A673 (cell line): ENCODE measurements at regions not wholly inside any gene's neighbourhood (a gene's known extent, or its start where the extent isn't known, plus 50 kb on each side); places are given as distances from the start of the nearest gene placed in this dataset.

ENCODE experiments used
- BruUV-seq: library from RNA; stranded (reverse); fragments of 400-500 nt; replicated peaks from 2 replicates; lab custom pipeline; 2021; lab: Mats Ljungman, UMichigan
- CTCF ChIA-PET: fragments of 300-600 bp; sonication (Branson Sonifier 250); formaldehyde crosslinking; loops from one replicate; lab custom pipeline; 2022; ENCODE audit warnings: antibody characterized with exemption; lab: Charles Lee
- POLR2A ChIA-PET: fragments of 300-600 bp; sonication (Branson Sonifier 250); formaldehyde crosslinking; loops from one replicate; lab custom pipeline; 2022; ENCODE audit warnings: antibody characterized with exemption; ENCODE audit not compliant: low non-redundant PET; lab: Charles Lee
- DNase-seq: peaks from one replicate; pipeline ENCODE4 v3.0.0-alpha.2; 2015; ENCODE audit warnings: low spot score
- H3K27ac ChIP-seq: fragments of 200-600 bp; sonication (generic); 2 replicates; pipeline ENCODE4 v1.5.1; 2016; ENCODE audit warnings: mixed run types, low read depth, mild to moderate bottlenecking, mixed read lengths, antibody characterized with exemption, low read length; ENCODE audit not compliant: poor library complexity, severe bottlenecking
- H3K27me3 ChIP-seq: fragments of 200-600 bp; sonication (generic); replicated peaks from 2 replicates; pipeline ENCODE4 v1.6.1; 2017; ENCODE audit warnings: mixed run types, low read depth, mild to moderate bottlenecking, mixed read lengths, antibody characterized with exemption, low read length; ENCODE audit not compliant: insufficient read depth, poor library complexity
- H3K36me3 ChIP-seq: fragments of 200-600 bp; sonication (generic); 2 replicates; pipeline ENCODE4 v1.6.1; 2016; ENCODE audit warnings: mixed run types, mild to moderate bottlenecking, mixed read lengths, antibody characterized with exemption, low read length; ENCODE audit not compliant: insufficient read depth, poor library complexity, severe bottlenecking
- H3K4me1 ChIP-seq: fragments of 200-600 bp; sonication (generic); 2 replicates; pipeline ENCODE4 v1.6.1; 2017; ENCODE audit warnings: mixed run types, mild to moderate bottlenecking, mixed read lengths, antibody characterized with exemption, low read length; ENCODE audit not compliant: insufficient read depth, poor library complexity, severe bottlenecking
- H3K4me3 ChIP-seq: fragments of 200-600 bp; sonication (generic); 2 replicates; pipeline ENCODE4 v1.5.1; 2016; ENCODE audit warnings: low read depth, mixed run types, mild to moderate bottlenecking, mixed read lengths, low read length; ENCODE audit not compliant: poor library complexity, severe bottlenecking
- H3K9me3 ChIP-seq: fragments of 200-600 bp; sonication (generic); 2 replicates; pipeline ENCODE4 v1.6.1; 2016; ENCODE audit warnings: mixed run types, low read depth, mild to moderate bottlenecking, mixed read lengths, antibody characterized with exemption, low read length; ENCODE audit not compliant: poor library complexity, severe bottlenecking
- EZH2 ChIP-seq: fragments of 200-600 bp; sonication (generic); IDR thresholded peaks from 2 replicates; pipeline ENCODE4 v1.6.1; 2017; ENCODE audit warnings: borderline replicate concordance, low read depth, mild to moderate bottlenecking, mixed read lengths, antibody characterized with exemption, low read length; ENCODE audit not compliant: poor library complexity, severe bottlenecking
- intact Hi-C: fragments of 100-400 bp; cut with micrococcal nuclease; formaldehyde crosslinking; loops from one replicate; pipeline ENCODE4 v1.10.0; 2022; ENCODE audit not compliant: unreplicated experiment
- TF ChIP-seq, protein P1 (sequence below): fragments of 300-800, 200-600 bp; sonication (generic); conservative IDR thresholded peaks from 2 replicates; pipeline ENCODE4 v1.5.1; 2017; ENCODE audit warnings: low read depth, mild to moderate bottlenecking, antibody characterized with exemption, low read length, moderate library complexity, mixed read lengths

- peaks cover 27% of the 10 kb centered on the region for H3K27me3 ChIP-seq
- ChIA-PET POLR2A (no interaction called here), CTCF (no interaction called here)
- H3K36me3 ChIP-seq = no peaks in the 10 kb centered on the region
- no peak for DNase-seq
- H3K9me3 ChIP-seq = no peaks in the 10 kb centered on the region
- intact Hi-C loops = no loop called here
- H3K4me3 ChIP-seq = no peak overlapping the region
- no peak overlapping the region for H3K27ac ChIP-seq
- no peak for TF ChIP-seq EZH2
- TF ChIP-seq, protein P1, sequence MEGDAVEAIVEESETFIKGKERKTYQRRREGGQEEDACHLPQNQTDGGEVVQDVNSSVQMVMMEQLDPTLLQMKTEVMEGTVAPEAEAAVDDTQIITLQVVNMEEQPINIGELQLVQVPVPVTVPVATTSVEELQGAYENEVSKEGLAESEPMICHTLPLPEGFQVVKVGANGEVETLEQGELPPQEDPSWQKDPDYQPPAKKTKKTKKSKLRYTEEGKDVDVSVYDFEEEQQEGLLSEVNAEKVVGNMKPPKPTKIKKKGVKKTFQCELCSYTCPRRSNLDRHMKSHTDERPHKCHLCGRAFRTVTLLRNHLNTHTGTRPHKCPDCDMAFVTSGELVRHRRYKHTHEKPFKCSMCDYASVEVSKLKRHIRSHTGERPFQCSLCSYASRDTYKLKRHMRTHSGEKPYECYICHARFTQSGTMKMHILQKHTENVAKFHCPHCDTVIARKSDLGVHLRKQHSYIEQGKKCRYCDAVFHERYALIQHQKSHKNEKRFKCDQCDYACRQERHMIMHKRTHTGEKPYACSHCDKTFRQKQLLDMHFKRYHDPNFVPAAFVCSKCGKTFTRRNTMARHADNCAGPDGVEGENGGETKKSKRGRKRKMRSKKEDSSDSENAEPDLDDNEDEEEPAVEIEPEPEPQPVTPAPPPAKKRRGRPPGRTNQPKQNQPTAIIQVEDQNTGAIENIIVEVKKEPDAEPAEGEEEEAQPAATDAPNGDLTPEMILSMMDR = no peak
- H3K4me1 ChIP-seq = no peaks in the 10 kb centered on the region
- no TSS peak for BruUV-seq
Observed at GRCh38 chr18:14031053-14031452, 101.2 kb downstream of the ZNF519 start.

GRCh38 chr18:14029512-14029911 lies 102.7 kb downstream of the ZNF519 start:
- H3K27me3 ChIP-seq = peaks cover 15% of the 10 kb centered on the region
- H3K4me3 ChIP-seq = no peak overlapping the region
- ChIA-PET POLR2A (no interaction called here), CTCF (no interaction called here)
- no peaks in the 10 kb centered on the region for H3K36me3 ChIP-seq
- H3K9me3 ChIP-seq = no peaks in the 10 kb centered on the region
- no peak for DNase-seq
- intact Hi-C loops = no loop called here
- H3K4me1 ChIP-seq = no peaks in the 10 kb centered on the region
- TF ChIP-seq, protein P1 = no peak
- no peak for TF ChIP-seq EZH2
- BruUV-seq = no TSS peak
- no peak overlapping the region for H3K27ac ChIP-seq

DNA sequence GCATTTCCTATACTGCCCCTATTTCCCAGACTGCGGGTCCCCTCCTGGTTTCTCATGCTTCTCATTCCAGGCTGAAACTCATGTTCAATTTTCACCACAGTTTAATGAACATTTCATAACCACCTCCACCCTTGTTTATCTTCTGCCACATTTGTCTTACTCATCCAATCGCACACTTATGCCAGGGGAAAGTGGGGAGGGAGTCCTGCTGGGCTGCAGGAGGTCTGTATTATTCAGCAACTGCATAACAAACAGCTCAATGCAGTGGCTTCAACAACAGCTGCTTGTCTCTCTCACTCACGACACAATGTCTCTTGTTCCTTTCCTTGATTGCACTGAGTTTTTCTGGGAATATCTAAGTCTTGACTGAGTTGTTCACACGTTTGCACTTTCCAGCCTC lies 106.0 kb downstream of the ZNF519 start:
- DNase-seq = no peak
- Histone ChIP-seq H3K4me1 (no peaks in the 10 kb centered on the region), H3K9me3 (no peaks in the 10 kb centered on the region), H3K4me3 (no peak overlapping the region), H3K27me3 (peaks cover 28% of the 10 kb centered on the region), H3K36me3 (no peaks in the 10 kb centered on the region), H3K27ac (no peak overlapping the region)
- no TSS peak for BruUV-seq
- TF ChIP-seq, protein P1 = no peak
- TF ChIP-seq EZH2 = no peak
- intact Hi-C loops = no loop called here
- CTCF ChIA-PET = no interaction called here
- POLR2A ChIA-PET = no interaction called here
